PFSK-1 (cell line): ENCODE measurements at regions not wholly inside any gene's neighbourhood (a gene's known extent, or its start where the extent isn't known, plus 50 kb on each side); places are given as distances from the start of the nearest gene placed in this dataset.

Experiments
- FOXP2 ChIP-seq: optimal IDR thresholded peaks from 2 replicates; pipeline ENCODE3; 2011; ENCODE audit warnings: borderline replicate concordance, control low read depth, inconsistent platforms; ENCODE audit not compliant: insufficient read depth; ENCODE audit errors: extremely low read length, extremely low read depth
- POLR2AphosphoS5 ChIP-seq: IDR thresholded peaks from 2 replicates; pipeline ENCODE4 v1.6.1; 2012; ENCODE audit warnings: low read depth, mild to moderate bottlenecking, control low read depth, low read length, moderate library complexity
- REST ChIP-seq, 2 experiments: IDR thresholded peaks; 2 replicates each; pipeline versions ENCODE4 v1.6.1 to v1.8.0; 2011 to 2012; ENCODE audit warnings: low read depth in 2 of 2, low read length in 2 of 2, control low read depth in 1 of 2, inconsistent platforms in 1 of 2, mild to moderate bottlenecking in 1 of 2, moderate library complexity in 1 of 2; ENCODE audit not compliant: insufficient read depth in 1 of 2
- SIN3A ChIP-seq: IDR thresholded peaks from 2 replicates; pipeline ENCODE4 v1.6.1; 2012; ENCODE audit warnings: mild to moderate bottlenecking, low read length, moderate library complexity, borderline replicate concordance; ENCODE audit not compliant: insufficient read depth
- TAF1 ChIP-seq: IDR thresholded peaks from 2 replicates; pipeline ENCODE4 v1.6.1; 2012; ENCODE audit warnings: low read length, control low read depth, borderline replicate concordance; ENCODE audit not compliant: insufficient read depth

GRCh38 chr5:115428248-115428647 is 116.3 kb downstream of the FEM1C start:
- TF ChIP-seq REST (IDR thresholded peaks at IDR 0.05; ENCODE audit: insufficient read depth in 1 of 2, low read depth in 2 of 2, low read length in 2 of 2) (no peak), SIN3A (no peak), POLR2AphosphoS5 (no peak), TAF1 (no peak), FOXP2 (no peak)

- TF ChIP-seq POLR2AphosphoS5, result no peak
- no peak for TF ChIP-seq FOXP2
- TF ChIP-seq REST (IDR thresholded peaks at IDR 0.05; ENCODE audit: insufficient read depth in 1 of 2, low read depth in 2 of 2, low read length in 2 of 2), result no peak
- no peak for TF ChIP-seq SIN3A
- TF ChIP-seq TAF1, result no peak
Measured at GRCh38 chr5:115424446-115424845, 120.1 kb downstream of the FEM1C start.

GRCh38 chr5:115424030-115424429 is 120.5 kb downstream of the FEM1C start:
- no peak for TF ChIP-seq FOXP2
- no peak for TF ChIP-seq TAF1
- TF ChIP-seq REST (IDR thresholded peaks at IDR 0.05; ENCODE audit: insufficient read depth in 1 of 2, low read depth in 2 of 2, low read length in 2 of 2), result no peak
- TF ChIP-seq POLR2AphosphoS5, result no peak
- no peak for TF ChIP-seq SIN3A

- TF ChIP-seq SIN3A, result no peak
- TF ChIP-seq FOXP2, result no peak
- TF ChIP-seq REST (IDR thresholded peaks at IDR 0.05; ENCODE audit: insufficient read depth in 1 of 2, low read depth in 2 of 2, low read length in 2 of 2), result no peak
- no peak for TF ChIP-seq TAF1
- TF ChIP-seq POLR2AphosphoS5, result no peak
Measured at GRCh38 chr5:115423541-115423940, 121.0 kb downstream of the FEM1C start.

GRCh38 chr5:115423051-115423450 is 121.5 kb downstream of the FEM1C start:
- TF ChIP-seq REST (IDR thresholded peaks at IDR 0.05; ENCODE audit: insufficient read depth in 1 of 2, low read depth in 2 of 2, low read length in 2 of 2), result no peak
- no peak for TF ChIP-seq TAF1
- TF ChIP-seq SIN3A, result no peak
- TF ChIP-seq FOXP2, result no peak
- no peak for TF ChIP-seq POLR2AphosphoS5
